HG02973 (cell line): ENCODE measurements at regions not wholly inside any gene's neighbourhood (a gene's known extent, or its start where the extent isn't known, plus 50 kb on each side); places are given as distances from the start of the nearest gene placed in this dataset.

ENCODE experiments used
- ATAC-seq: cut with Tn5 transposase; IDR thresholded peaks from one replicate; pipeline ENCODE4 v1.9.1; 2021; ENCODE audit warnings: moderate library complexity; ENCODE audit not compliant: unreplicated experiment

DNA sequence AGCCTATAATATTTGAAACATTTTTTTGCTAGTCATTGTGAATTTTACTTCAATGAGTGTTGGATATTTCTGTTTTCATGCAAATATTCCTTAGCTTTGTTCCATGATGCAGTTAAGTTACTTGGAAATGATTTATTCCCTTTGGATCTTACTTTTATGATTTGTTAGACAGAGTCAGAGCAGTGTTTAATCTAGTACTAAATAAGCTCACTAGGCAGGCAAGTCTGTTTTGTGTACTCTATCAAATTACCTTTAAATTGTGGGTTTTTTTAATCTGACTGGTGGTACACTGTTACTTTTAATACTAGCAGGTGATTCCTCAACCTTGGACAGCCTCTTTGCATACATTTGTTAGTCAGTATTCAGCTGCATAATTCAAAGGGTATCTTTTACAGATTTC is 173.3 kb upstream of the MBNL1 start:
- no peak for ATAC-seq

DNA sequence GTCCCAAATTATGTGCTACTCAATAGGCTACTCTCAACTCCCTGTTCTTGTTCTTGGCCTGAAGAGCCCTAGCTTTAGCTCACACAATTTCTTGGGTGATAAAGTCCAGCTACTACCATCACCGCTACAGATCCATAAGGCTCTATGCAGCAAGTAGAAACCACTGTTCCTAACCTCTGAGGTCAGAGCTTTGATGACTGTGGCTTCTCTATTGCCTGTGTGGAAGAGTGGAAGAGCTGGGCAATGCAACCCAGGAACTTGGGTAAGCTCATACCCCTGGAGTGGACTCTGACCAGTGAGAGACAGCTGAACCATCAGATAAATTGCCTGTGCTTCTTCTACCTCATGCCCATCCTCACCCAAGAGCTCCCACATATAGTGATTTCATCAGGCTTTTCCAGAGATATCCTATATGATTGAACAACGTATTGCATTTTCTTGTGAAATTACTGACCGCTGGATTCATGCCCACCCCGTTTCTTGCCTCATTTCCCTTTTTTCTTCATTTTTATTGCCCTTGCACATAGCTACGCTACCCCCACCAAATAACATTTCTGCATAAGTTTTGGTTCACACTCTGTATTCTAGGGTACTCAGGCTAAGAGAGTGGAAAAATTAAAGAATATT is 172.3 kb upstream of the MBNL1 start:
- ATAC-seq: no peak

DNA sequence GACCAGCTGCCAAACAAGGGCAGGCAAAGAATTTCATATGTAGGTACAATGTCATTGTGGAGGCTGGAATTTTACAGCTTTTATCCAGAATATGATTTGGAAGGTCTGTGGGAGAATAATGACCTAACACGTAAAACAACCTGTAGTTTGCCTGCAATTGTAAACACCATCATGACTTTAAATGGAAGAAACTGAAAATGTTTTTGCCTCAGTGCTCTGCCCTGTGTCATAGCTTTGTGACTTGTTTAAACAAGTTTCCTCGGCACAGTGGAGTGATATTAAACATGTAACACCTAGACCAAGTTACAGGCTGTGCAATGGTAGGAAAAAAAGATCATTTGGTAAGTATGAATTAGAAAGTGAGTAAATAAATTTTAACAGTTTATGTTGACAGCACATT is 171.6 kb upstream of the MBNL1 start:
- no peak for ATAC-seq

DNA sequence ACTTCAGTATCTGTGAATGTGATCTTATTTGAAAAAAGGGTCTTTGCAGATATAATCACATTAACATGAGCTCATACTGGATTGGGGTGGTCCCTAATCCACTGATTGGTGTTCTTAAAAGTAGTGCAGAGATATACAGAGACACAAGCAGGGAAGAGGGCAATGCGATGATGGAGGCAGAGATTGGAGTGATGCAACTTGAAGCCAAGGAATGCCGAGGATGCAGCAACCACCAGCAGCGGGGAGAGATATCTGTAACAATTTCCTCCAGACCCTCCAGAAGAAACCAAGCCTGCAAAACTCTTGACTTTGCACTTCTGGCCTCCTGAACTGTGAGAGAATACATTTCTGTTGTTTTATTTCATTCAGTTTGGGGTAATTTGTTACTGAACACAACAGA is 171.0 kb upstream of the MBNL1 start:
- ATAC-seq: no peak

DNA sequence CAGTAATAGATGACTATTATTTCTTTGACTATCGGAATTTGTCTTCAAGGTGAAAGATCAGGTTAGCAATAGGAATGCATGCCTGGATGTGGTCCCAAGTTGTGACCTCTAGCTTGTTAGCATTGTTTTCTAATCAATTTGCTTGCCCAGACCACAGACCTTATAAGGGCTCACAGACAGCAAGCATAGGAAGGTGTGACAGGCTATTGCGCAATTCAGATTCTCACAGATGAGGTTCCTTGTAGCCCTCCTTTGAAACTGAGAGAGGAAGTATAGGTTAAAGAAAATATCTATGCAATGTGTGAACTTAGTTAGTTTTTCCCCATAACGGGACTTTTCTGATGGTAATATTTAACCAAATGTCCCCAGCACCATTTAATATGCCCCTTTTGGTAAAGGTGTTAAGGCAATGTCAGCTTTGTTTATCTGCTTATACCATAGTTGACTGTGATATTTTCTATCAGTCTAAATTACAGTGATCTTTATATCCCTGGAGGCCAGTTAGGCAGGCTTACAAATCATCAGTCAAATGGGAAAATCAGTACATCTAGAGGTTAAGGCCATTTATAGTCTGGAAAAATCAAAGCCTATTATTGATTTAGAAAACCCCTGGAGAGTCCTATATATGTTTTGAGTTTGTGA is 168.1 kb upstream of the MBNL1 start:
- peak; percentile 97 for ATAC-seq

DNA sequence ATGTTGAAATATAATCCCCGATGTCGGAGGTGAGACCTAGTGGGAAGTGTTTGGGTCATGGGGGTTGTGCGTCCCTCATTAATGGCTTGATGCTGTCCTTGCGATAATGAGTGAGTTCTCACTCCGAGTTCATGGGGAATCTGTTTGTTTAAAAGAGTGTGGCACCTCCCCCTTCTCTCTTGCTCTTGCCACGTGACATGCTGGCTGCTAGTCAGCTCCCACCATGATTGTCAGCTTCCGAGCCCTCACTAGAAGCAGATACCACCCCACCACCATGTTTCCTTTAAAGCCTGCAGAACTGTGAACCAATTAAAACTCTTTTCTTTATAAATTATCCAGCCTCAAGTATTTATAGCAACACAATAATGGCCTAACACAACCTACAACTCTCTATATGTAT is 166.3 kb upstream of the MBNL1 start:
- no peak for ATAC-seq

DNA sequence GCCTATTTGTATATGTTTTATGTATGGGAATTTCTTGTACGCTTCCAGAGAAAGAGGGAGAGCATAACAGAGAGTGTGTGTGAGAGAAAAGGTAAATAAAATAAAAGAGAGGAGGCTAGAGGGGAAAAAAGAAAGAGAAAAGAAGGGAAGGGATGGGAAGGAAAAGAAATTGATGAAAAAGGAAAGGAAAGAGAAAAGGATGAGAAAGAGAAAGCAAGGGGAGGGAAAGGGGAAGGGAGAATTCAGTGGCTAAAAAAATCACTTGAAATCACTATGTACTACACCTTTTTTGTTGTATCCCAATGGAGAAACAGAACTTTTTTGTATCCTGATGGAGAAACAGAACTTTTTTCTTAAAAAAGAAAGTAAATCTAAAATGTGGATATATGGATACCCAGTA is 165.5 kb upstream of the MBNL1 start:
- no peak for ATAC-seq

DNA sequence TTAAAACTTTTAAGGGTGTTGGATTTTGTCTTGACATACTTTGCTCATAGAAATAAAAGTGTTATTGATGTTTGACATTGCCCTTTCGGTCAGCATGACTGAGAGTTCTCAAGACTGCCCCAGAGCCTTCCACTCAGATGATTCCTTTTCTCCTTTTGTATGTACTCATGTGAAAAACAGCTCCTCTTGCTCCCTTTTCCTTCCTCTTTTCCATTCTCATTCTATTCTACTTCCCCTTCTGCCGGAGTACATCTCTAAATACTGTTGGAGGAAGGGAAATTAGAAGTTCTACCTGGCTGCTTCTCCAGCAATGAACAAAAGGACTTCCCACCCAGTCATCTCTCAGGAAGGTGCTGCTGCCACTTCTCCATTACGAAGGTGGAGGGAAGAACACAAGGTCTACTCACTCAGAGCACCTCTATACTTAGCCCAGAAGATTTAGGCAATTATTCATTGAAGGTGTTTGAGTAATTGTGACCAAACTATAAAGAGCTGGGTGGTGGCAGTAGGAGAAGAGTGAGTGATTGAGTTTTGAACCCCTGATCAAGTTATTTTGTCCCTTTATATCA is 163.8 kb upstream of the MBNL1 start:
- ATAC-seq: no peak

DNA sequence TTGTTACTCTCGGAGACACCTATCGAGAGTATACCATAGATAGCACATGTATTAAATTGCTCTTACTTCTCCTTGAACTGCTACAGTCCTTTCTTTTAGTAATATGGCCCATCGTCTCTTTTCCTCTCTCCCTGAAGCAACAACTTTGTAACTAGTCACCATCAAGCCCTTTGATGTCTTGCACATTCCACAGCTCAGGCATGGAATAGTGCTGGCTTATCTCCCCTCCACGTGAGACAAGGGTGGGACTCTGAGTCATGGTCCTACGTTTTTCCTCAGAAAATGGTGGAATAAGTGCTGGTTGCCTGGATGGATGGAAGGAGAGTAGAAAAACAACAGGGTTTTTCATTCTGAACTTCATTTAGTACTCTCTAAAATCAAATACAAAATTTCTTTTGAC is 163.3 kb upstream of the MBNL1 start:
- no peak for ATAC-seq

DNA sequence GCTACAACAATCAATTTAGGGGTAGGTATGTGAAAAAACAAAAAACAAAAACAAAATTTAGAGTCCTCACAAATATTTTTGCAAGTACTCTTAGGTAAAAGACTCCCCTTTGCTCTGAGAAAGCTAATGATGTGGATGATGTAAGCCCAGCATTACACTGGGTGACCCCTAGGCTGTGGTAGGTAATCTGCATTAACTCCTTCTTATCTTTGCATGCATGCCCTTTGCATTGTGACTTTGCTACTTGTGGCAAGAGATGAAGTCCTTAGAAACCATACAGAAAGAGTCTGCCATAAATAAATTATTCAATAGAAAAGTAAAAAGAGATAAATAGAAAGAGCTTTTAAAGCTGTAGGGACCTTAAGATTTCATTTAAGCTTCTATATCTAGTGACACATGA is 159.7 kb upstream of the MBNL1 start:
- no peak for ATAC-seq

DNA sequence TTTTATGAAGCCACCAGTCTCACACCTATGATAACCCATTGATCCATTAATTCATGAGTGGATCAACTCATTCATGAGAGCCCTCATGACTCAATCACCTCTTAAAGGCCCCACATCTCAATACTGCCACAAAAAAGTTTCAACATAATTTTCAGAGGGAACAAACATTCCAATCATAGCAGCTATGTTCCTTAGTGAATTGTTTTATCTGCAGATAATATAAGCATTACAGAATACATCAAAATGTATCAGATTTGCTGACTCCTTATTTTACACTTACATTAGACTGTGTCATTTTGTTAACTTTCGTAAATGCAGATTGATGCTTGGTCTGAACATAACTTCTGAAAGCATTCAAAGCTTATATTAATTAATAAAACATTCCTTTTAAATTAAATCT is 155.3 kb upstream of the MBNL1 start:
- ATAC-seq: no peak

DNA sequence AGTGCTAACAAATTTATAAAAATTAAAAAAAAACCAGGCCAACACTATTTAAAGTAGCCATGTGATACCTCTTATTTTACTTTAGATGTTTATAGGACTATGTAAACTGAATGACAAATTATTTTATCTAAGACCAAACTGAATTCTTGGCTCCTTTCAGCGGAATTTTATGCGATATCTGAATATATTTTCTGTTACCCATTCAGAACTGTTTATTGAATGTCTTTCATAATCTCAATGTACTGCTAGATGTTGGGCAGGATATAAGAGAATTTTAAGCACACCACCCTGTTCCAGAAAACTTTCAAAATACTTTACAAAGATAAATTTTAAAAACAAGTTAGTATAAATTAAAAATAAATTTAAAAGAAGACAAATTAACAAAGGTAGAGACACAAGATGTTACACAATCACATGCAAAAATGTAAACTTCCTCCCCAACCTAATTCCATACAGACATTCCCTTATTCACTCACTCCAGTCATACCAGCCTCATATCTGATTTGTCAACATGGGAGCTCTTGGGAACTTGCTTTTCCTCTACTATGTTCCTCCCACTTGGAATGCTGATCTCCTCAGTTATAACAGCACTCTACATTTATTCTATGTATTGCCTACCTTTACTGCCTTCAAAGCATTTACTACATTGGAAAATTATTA is 154.6 kb upstream of the MBNL1 start:
- ATAC-seq: no peak

DNA sequence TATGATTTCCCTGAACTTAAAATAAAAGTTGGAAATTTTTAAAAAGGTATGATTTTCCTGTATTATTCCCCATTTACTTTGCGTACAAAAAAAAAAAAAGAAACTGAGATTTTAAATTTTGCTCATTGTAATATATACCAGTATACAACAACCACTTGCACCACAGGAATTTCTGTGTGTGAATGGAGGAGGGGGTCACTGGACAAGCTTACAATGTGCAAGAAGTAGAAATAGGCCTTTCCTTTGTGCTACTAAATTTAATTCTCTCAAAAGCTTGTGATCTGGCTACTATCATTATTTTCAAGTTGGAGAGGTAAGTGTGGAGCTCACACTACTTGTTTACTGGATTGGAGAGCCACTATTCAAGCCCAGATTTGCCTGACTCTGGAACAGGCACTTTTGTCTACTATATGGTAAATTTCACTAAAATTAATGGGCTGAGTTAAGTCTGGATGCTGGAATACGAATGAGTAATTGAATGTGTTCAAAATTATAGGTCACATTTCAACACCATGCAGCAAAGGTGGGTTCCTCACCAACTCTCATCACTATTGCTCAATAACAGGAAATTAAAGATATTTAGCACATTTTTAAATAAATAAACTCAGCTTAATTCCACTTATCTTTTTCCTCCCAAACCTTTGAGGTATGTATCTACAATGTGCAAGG is 148.0 kb upstream of the MBNL1 start:
- ATAC-seq: no peak

DNA sequence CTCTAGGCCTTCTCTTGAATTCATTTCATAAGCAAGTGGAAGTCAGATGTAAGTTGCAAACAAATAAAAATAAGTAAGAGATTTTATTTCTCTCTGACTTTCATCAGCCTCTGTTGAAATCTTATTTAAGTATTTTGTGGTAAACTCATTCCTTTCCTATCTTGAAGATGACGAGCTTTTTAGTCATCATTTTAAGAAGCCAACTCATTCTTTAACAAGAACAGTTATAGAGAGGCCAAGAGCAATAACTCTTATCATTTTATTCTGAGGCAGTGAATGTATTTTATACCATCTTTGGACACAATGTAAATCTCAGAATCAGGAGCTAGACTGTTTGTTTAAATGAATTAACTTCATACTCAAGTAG is 147.5 kb upstream of the MBNL1 start:
- no peak for ATAC-seq

DNA sequence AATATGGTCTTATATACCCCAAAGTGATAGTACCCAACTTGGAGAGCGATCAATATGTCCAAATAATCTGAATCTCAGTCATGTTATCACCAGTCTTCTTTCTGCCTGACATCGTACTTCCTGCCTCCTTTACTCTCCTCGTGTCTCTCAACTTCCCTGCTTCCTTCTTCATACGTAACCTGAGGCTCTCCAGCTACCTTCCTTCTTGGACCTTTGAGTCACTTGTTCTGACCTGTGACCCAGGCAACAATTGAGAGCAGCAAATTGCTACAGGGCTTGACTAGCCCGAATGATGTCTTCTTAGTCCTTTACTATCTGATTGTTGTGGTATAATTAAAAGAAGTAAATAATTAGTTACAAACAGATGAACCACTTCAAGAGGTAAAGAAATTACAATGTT is 145.9 kb upstream of the MBNL1 start:
- ATAC-seq: no peak

DNA sequence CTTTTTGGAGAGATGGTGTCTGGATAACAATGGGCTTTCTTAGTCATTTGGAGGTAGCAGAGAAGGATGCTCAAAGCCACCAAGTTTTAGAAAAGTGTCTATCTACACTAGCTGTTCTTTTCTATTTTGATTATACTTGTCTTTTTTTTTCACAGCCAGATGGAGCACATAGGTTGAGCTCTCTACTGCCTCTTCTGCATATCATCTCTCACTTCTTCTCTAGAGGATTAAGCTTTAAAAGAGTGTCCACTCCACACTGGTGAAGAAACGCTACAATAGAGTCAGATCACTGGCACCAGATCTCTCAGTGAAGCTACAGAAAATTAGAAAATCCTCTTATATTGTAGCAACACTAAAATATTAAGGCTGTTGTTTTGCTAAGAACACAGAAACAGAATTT is 145.3 kb upstream of the MBNL1 start:
- no peak for ATAC-seq

DNA sequence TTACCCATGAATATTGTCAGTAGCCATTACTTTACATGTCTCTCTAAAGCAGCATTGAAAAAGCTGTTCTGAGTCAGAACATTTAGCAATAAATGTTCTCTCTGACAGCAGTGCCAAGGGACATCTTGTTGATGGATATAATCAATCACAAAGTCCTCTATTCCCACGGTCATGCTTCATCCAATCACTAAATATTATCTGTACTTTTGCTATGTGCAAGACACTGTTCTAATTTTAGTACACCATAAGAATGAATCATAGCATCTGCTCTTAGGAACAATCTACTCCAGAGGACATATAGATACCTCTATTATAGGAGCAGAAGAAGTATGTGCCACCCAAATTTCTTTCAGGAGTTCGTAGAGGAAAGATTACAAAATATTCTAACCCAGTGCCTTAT is 142.5 kb upstream of the MBNL1 start:
- no peak for ATAC-seq

DNA sequence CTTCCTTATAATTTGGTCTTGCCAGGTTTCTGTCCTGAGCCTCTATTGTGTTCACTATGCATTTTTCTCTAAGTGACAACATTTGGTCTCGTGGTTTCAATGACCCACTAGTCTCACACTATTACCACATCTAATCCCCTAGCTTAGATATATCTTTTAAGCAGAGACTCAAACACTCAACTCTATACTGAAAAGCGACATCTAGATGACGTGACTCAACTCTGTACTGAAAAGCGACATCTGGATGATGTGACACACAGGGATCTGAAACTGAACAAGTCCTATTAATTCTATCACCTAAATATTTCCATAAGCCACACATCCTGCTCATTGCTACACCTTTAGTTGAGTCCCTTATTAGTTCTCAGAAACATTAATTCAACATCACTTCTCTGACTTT is 141.7 kb upstream of the MBNL1 start:
- peak; percentile 100 for ATAC-seq

DNA sequence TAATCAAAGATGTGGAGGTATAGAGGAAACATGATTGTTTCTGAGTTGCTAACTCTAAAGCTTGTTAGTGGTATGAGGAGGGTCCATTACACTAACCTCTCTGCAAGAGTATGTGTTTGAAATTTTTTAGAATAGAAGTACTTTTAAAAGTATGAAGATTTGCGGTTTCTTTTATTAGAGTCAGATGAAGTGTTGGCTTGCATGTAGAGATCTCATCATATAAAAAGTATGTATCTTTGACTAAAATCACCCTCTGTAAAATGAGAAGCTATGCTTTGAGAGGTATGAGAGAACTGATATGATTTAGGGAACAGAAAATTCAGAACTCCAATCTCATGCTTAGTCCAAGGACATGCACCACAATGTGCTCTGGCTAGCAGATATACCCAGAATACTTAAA is 140.4 kb upstream of the MBNL1 start:
- ATAC-seq: no peak

DNA sequence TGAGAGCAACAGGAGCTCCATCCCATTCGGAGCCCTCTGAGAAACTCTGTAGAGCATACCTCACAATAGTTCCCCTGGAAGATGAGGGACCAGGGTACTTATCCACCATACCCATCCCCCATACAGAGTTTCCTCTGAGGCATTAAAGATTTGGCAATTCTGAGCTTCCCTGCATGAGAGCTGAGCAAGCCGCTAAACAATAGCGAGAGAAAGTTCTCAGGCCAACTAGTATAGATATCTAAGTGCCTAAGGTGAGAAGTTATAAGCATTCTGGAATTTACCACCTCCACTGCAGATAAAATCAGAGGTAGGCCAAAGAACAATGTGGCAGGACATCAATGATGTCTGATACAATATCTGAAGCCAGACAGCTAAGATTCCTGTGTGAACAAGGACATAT is 129.1 kb upstream of the MBNL1 start:
- ATAC-seq: no peak

DNA sequence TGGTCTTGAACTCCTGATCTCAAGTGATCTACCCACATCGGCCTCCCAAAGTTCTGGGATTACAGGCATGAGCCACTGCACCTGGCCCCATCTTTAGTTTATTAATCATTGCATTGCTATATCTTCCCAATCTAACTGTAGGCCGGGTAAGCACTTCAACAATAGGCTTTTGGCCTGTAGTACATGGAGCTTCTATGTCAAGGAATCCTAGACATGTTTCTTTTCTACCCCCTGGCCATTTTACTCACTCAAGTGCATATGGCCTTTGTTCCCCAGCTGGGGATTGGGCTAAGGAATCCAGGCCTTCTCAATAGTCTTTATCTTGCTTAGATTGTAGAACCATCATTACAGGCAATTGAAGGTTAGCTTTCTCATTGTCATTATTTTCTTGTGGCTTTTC is 122.3 kb upstream of the MBNL1 start:
- ATAC-seq: no peak

DNA sequence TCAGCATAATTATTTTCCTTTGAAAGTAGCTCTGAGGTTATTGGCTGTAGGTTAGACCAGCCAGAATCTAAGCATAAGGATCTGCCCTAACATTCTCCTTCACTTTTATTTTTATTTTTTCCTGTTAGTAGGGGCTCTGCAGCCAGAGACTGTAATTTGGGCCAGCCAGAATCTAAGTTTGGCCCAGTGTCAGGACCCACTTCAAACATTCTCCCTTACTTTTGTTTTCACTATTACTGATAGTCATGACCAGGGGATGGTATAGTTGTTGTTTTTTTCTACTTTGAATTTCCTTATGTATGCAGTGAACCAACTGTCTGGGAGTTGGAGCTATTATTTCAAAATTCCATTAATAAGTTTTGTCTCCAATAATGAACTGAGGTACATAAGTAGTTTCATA is 121.0 kb upstream of the MBNL1 start:
- ATAC-seq: no peak
